ENCODE measurements at regions not wholly inside any gene's neighbourhood (a gene's known extent, or its start where the extent isn't known, plus 50 kb on each side); places are given as distances from the start of the nearest gene placed in this dataset.

DNA sequence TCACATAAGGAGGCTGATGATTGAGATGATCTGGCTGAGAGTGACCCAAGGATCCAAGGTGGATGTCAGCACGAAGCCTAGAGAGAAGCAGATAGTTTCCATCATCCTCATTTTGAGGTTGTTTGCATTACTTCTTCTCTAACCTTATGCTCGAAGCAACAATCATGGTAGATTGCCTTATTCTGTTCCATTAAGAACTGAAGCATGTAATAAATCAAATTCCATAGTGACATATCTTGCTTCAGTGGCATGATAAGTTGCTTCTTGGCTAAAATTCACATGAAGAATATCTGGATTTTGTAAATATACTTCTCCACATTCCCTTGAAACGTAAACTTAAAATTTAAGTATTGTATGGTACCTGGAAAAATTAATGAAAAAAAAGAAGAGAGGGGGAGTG, 377.8 kb upstream of the DACH1 start:
- Mint-ChIP-seq H3K27me3 (ENCODE audit: low read depth) (no peaks in the 10 kb centered on the region), H3K4me3 (no peak overlapping the region), H3K36me3 (ENCODE audit: low read depth) (no peaks in the 10 kb centered on the region), H3K4me1 (no peaks in the 10 kb centered on the region), H3K9me3 (no peaks in the 10 kb centered on the region), H3K27ac (ENCODE audit: unreplicated experiment) (no peak overlapping the region)
- DNase-seq (ENCODE audit: low read depth, low spot score), result no peak
- TF ChIP-seq, protein P1, sequence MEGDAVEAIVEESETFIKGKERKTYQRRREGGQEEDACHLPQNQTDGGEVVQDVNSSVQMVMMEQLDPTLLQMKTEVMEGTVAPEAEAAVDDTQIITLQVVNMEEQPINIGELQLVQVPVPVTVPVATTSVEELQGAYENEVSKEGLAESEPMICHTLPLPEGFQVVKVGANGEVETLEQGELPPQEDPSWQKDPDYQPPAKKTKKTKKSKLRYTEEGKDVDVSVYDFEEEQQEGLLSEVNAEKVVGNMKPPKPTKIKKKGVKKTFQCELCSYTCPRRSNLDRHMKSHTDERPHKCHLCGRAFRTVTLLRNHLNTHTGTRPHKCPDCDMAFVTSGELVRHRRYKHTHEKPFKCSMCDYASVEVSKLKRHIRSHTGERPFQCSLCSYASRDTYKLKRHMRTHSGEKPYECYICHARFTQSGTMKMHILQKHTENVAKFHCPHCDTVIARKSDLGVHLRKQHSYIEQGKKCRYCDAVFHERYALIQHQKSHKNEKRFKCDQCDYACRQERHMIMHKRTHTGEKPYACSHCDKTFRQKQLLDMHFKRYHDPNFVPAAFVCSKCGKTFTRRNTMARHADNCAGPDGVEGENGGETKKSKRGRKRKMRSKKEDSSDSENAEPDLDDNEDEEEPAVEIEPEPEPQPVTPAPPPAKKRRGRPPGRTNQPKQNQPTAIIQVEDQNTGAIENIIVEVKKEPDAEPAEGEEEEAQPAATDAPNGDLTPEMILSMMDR (conservative IDR thresholded peaks at IDR 0.05), result no peak

DNA sequence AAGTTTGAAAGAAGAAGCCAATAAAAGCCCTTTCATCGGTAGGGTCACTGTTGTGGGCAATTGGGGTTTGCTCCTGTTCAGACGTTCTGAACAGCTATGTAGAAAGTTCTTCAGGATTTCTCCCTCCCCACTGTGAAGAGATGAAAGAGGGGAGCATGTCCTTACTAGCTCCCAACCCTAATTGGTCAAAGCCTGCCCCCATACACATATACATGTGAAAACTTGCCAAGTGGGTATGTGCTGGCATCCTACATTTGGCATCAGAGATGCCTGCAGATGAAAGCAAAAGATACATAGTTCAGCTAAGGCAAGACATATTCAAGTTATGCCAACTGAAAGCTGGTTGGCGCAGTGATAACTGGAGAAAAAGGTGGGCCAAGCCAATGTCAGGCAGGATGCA, 363.1 kb upstream of the DACH1 start:
- Mint-ChIP-seq H3K36me3 (ENCODE audit: low read depth) (no peaks in the 10 kb centered on the region), H3K9me3 (no peaks in the 10 kb centered on the region), H3K4me3 (no peak overlapping the region), H3K27me3 (ENCODE audit: low read depth) (no peaks in the 10 kb centered on the region), H3K4me1 (no peaks in the 10 kb centered on the region), H3K27ac (ENCODE audit: unreplicated experiment) (no peak overlapping the region)
- DNase-seq (ENCODE audit: low read depth, low spot score), result no peak
- TF ChIP-seq, protein P1 (conservative IDR thresholded peaks at IDR 0.05), result no peak

DNA sequence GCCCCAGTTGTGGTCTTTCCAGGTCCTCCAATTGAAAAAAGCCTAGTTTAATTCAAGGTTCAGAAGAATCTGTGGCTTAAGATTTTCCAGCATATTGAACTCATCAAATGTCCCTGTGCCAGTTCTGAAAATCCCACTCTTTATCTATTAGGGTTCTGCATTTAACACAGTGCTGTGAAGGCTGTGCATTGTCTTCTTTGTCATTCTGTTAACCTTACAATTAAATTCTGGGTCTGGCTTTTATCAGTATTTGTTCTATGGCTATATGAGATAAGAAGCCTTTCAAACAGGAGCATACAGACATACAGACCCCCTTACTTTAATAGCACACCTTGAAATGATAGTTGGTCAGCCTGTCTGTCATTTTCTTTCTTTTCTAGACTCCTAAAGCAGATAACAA, 362.1 kb upstream of the DACH1 start:
- Mint-ChIP-seq H3K4me3 (no peak overlapping the region), H3K4me1 (no peaks in the 10 kb centered on the region), H3K27ac (ENCODE audit: unreplicated experiment) (no peak overlapping the region), H3K9me3 (peaks cover 2% of the 10 kb centered on the region), H3K27me3 (ENCODE audit: low read depth) (no peaks in the 10 kb centered on the region), H3K36me3 (ENCODE audit: low read depth) (no peaks in the 10 kb centered on the region)
- TF ChIP-seq, protein P1 (conservative IDR thresholded peaks at IDR 0.05), result no peak
- no peak for DNase-seq (ENCODE audit: low read depth, low spot score)

DNA sequence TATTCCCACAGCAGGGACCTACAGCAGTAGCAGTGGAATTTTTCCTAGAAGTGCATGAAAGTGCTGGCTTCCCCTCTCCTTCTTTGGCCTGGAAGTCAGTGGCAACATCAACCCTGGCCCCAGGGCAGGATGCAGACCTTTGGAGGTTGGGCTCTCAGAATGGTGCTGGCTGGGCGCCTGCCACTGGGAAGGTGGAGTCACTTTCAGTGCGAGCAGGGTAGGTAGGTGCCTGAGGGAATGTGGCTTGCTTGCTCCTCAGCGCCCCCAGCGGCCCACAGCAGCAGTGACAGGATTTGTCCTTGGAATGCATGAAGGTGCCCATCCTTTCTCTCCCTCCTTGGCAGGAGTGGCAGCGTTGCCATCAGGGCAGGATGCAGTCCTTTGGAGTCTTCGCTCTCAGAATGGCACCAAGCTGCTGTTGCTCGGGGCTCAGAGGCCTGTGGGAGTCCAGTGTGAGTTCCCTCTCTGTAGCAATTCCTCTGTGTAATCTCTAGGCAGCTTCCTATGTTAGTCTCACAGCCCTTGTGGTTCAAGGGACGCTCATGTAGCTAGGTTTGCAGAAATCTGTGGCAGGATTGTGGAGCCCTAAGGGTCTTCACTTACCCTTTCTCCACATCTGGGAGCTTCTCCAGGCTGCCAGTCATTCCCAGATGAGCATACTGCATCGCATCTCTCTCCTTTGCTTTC, 354.4 kb upstream of the DACH1 start:
- Mint-ChIP-seq H3K4me1 (no peaks in the 10 kb centered on the region), H3K27me3 (ENCODE audit: low read depth) (no peaks in the 10 kb centered on the region), H3K9me3 (peaks cover 10% of the 10 kb centered on the region), H3K4me3 (no peak overlapping the region), H3K27ac (ENCODE audit: unreplicated experiment) (no peak overlapping the region), H3K36me3 (ENCODE audit: low read depth) (no peaks in the 10 kb centered on the region)
- TF ChIP-seq, protein P1 (conservative IDR thresholded peaks at IDR 0.05), result peak; percentile 68
- peak; percentile 12 for DNase-seq (ENCODE audit: low read depth, low spot score)

DNA sequence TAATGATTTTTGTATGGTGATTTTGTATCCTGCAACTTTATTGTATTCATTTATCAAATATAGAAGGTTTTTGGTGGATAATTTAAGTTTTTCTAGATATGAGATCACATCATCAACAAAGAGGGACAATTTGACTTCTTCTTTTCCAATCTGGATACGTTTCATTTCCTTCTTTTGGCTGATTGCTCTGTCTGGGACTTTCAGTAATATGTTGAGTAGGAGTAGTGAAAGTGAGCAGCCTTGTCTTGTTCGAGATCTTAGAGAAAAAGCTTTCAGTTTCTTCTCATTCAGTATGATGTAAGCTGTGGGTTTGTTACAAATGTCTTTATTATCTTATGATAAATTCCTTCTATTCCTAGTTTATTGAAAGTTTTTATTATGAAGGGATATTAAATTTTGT, 352.0 kb upstream of the DACH1 start:
- Mint-ChIP-seq H3K27ac (ENCODE audit: unreplicated experiment) (no peak overlapping the region), H3K9me3 (peaks cover 8% of the 10 kb centered on the region), H3K36me3 (ENCODE audit: low read depth) (no peaks in the 10 kb centered on the region), H3K4me1 (no peaks in the 10 kb centered on the region), H3K4me3 (no peak overlapping the region), H3K27me3 (ENCODE audit: low read depth) (no peaks in the 10 kb centered on the region)
- TF ChIP-seq, protein P1 (conservative IDR thresholded peaks at IDR 0.05), result no peak
- no peak for DNase-seq (ENCODE audit: low read depth, low spot score)
